ENCODE measurements at regions not wholly inside any gene's neighbourhood (a gene's known extent, or its start where the extent isn't known, plus 50 kb on each side); places are given as distances from the start of the nearest gene placed in this dataset.

GRCh38 chr6:115396112-115396906, 664.4 kb downstream of the FRK start:
- no peak for TF ChIP-seq CTCF (conservative IDR thresholded peaks at IDR 0.05; ENCODE audit: low read depth, low read length)
- no peak for TF ChIP-seq EZH2 (IDR thresholded peaks at IDR 0.05; ENCODE audit: borderline replicate concordance, low read depth, low read length, poor library complexity, severe bottlenecking)

Data from A673 (cell line).